Stomach (tissue), 8 donors: ENCODE measurements at regions not wholly inside any gene's neighbourhood (a gene's known extent, or its start where the extent isn't known, plus 50 kb on each side); places are given as distances from the start of the nearest gene placed in this dataset.

Source experiments
- DNase-seq, 2 donors: peaks; one replicate each; pipeline versions ENCODE4 v3.0.0 to v3.0.0-alpha.2; 2013 to 2019
- H3K27ac ChIP-seq, 5 donors: fragments of 200-600 bp in 4 of 5; sonication (generic) in 4 of 5; one replicate each; pipeline ENCODE4 v1.5.1; 2013 to 2019; ENCODE audit warnings: mild to moderate bottlenecking in 1 of 5, moderate library complexity in 1 of 5
- H3K27me3 ChIP-seq, 3 donors: fragments of 200-600 bp; sonication (generic); one replicate each; pipeline ENCODE4 v1.5.1; 2017 to 2019; ENCODE audit warnings: mixed run types in 1 of 3
- H3K36me3 ChIP-seq, 4 donors: fragments of 200-600 bp; sonication (generic); 1 replicate in 3 of 4; 2 replicates in 1 of 4; pipeline ENCODE4 v1.5.1; 2016 to 2019
- H3K4me1 ChIP-seq, 4 donors: fragments of 200-600 bp; sonication (generic); one replicate each; pipeline ENCODE4 v1.5.1; 2016 to 2019
- H3K4me3 ChIP-seq, 4 donors: fragments of 200-600 bp; sonication (generic) in 3 of 4; one replicate each; pipeline ENCODE4 v1.5.1; 2016 to 2019; ENCODE audit warnings: mild to moderate bottlenecking in 1 of 4
- H3K9me3 ChIP-seq, 4 donors: fragments of 200-600 bp; sonication (generic); one replicate each; pipeline ENCODE4 v1.5.1; 2016 to 2019
- EP300 ChIP-seq: sonication (generic); formaldehyde crosslinking; IDR thresholded peaks from one replicate; pipeline ENCODE4 v1.6.1; 2017; ENCODE audit warnings: antibody characterized with exemption
- POLR2A ChIP-seq, 4 donors: fragments of 450-650 bp; IDR thresholded peaks; one replicate each; pipeline ENCODE4 v1.6.1; 2016; ENCODE audit warnings: antibody characterized with exemption in 4 of 4, control low read depth in 2 of 4, mild to moderate bottlenecking in 1 of 4, moderate library complexity in 1 of 4
- POLR2AphosphoS5 ChIP-seq, 3 donors: sonication (generic); formaldehyde crosslinking; IDR thresholded peaks; one replicate each; pipeline ENCODE4 v1.6.1; 2016; ENCODE audit warnings: antibody characterized with exemption in 3 of 3
- WGBS, 5 donors: extraction: QIAGEN DNeasy Blood & Tissue Kit in 3 of 5; methylation state at CpG; one replicate each; pipeline versions ENCODE4 v1.1.5 to v1.1.7; 2013 to 2018; 5-methylcytosine and 5-hydroxymethylcytosine counted together
- intact Hi-C: fragments of 100-400 bp; cut with DNase I; formaldehyde crosslinking; loops from one replicate; pipeline ENCODE4 v1.15.1; 2023; ENCODE audit warnings: low total_unique reads
- TF ChIP-seq, protein P1 (sequence below), 7 experiments: fragments of 450-650 bp in 4 of 7; fragments of 200-600 bp in 3 of 7; sonication (generic) in 3 of 7; IDR thresholded peaks; one replicate each; pipeline ENCODE4 v1.5.1; 2016 to 2019; ENCODE audit warnings: antibody characterized with exemption in 7 of 7, control low read depth in 2 of 7, mild to moderate bottlenecking in 1 of 7
- donor health status: healthy with polysubstance abuse.
- donor health status: Bipolar disorder and iron deficiency.
- donor health status: healthy.

DNA sequence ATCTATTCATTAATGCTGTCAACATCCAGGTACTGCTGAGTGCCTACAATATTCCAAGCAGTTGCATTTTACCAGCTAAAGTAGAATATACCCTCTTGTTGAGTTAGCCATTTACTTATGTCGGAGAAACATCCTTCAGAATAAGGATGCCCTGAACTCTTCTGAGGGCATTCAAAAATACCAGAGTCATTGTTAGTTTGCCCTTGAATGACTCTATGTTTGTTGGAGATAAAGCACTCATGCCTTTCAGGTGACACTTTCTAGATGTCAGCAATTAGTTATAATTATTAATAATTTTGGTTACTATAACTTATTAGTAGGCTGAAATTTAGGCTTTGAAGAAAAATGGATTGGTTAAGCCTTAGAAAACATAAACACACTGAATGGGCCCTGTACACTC, 286.2 kb upstream of the STXBP5 start:
- Histone ChIP-seq H3K27ac (no peak overlapping the region), H3K9me3 (no peaks in the 10 kb centered on the region), H3K36me3 (no peaks in the 10 kb centered on the region), H3K4me3 (no peak overlapping the region), H3K4me1 (peaks cover 6 to 30% (median 15%) of the 10 kb centered on the region in 4 donors), H3K27me3 (no peaks in the 10 kb centered on the region)
- 83 to 100% (median 86%) methylated on average over 1 of the region's 1 CpG for WGBS, 5 donors
- DNase-seq, result no peak
- intact Hi-C loops, result no loop called here
- TF ChIP-seq, protein P1, sequence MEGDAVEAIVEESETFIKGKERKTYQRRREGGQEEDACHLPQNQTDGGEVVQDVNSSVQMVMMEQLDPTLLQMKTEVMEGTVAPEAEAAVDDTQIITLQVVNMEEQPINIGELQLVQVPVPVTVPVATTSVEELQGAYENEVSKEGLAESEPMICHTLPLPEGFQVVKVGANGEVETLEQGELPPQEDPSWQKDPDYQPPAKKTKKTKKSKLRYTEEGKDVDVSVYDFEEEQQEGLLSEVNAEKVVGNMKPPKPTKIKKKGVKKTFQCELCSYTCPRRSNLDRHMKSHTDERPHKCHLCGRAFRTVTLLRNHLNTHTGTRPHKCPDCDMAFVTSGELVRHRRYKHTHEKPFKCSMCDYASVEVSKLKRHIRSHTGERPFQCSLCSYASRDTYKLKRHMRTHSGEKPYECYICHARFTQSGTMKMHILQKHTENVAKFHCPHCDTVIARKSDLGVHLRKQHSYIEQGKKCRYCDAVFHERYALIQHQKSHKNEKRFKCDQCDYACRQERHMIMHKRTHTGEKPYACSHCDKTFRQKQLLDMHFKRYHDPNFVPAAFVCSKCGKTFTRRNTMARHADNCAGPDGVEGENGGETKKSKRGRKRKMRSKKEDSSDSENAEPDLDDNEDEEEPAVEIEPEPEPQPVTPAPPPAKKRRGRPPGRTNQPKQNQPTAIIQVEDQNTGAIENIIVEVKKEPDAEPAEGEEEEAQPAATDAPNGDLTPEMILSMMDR (IDR thresholded peaks at IDR 0.05), result no peak

DNA sequence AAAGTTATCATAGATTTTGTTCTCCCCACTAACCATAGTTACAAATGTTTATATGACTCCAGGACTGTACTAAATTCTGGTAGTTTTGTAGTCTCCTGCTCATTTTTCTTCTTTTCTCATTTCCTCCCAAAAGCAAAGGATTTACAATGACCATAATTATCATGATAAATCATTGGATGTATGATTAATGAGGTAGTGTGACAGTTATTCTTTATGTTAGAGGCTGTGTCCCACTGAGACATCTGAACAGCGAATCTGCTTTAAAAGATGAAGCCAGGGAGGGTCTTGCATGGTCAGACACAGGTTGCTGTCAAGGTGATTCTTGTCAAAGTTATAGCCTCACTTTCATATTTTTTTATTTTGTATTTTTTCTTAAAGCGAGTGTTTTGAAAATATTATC, 285.2 kb upstream of the STXBP5 start:
- intact Hi-C loops, result no loop called here
- H3K9me3 ChIP-seq, result no peaks in the 10 kb centered on the region

DNA sequence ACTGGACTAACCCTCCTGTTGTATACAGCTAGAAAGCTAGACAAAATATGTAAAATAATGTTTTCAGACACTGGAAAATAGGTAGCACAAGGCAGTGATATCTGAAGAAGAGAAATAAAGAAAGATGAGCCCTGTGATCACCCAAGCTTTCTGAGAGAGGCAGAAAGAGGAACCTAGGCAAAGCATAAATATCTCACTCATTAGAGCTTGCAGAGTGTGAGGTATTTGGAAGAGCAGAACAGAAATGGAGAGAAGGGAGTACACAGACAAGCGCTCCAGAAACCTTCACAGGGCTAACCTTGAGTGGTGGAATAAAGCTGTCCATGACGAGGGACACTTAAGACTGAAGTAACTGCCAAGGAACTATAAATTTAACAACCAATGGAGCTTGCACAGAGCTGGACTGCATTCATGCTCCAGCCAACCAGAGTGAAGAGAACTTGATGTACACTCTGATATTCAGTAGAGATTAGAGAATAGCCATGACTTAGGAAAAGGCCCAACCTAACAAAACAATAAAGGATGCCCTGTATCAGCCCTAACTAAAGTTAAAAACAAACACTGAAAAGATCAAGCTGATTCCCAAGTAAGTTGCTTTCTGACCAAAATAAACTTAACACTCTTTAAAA, 280.9 kb upstream of the STXBP5 start:
- 86 to 93% (median 91%) methylated on average over 2 of the region's 2 CpGs for WGBS, 5 donors

More for the DNA sequence above, 285.2 kb upstream of the STXBP5 start:
- 88 to 98% (median 94%) methylated on average over 2 of the region's 2 CpGs for WGBS, 5 donors
- Histone ChIP-seq H3K4me1 (peaks cover 2 to 20% (median 10%) of the 10 kb centered on the region in 4 donors), H3K4me3 (no peak overlapping the region), H3K27ac (no peak overlapping the region), H3K36me3 (no peaks in the 10 kb centered on the region), H3K27me3 (no peaks in the 10 kb centered on the region)
- TF ChIP-seq POLR2A (IDR thresholded peaks at IDR 0.05) (no peak), EP300 (no peak), POLR2AphosphoS5 (IDR thresholded peaks at IDR 0.05) (no peak)
- TF ChIP-seq, protein P1 (IDR thresholded peaks at IDR 0.05), result no peak
- DNase-seq, result no peak

DNA sequence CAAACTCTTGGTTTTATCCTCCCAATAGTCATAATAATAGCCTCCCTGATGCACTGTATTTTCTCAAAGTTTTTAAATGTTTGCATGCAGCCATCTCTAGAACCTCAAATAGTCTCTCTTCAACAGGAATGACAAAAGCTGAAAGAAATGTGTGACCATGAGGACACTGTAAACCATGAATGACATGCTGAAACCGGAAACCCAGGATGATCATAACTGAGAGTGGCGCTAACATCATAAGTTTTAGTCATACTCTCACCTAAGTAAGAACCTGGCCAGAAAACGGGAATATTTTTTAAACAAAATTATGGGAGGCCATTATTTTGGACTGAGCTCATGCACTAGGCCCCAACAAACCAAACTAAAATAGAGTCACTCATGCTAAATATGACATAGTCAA, 278.4 kb upstream of the STXBP5 start:
- intact Hi-C loops, result no loop called here
- Histone ChIP-seq H3K9me3 (no peaks in the 10 kb centered on the region), H3K4me1 (no peaks in the 10 kb centered on the region), H3K4me3 (no peak overlapping the region), H3K27ac (no peak overlapping the region), H3K27me3 (no peaks in the 10 kb centered on the region), H3K36me3 (no peaks in the 10 kb centered on the region)
- no peak for TF ChIP-seq POLR2AphosphoS5 (IDR thresholded peaks at IDR 0.05)
- TF ChIP-seq EP300, result no peak
- no peak for TF ChIP-seq POLR2A (IDR thresholded peaks at IDR 0.05)
- TF ChIP-seq, protein P1 (IDR thresholded peaks at IDR 0.05), result no peak
- 86 to 91% (median 88%) methylated on average over 3 of the region's 3 CpGs for WGBS, 5 donors
- DNase-seq, result no peak

More for the DNA sequence above, 280.9 kb upstream of the STXBP5 start:
- H3K27me3 ChIP-seq, result no peaks in the 10 kb centered on the region
- H3K4me3 ChIP-seq, result no peak overlapping the region
- TF ChIP-seq, protein P1 (IDR thresholded peaks at IDR 0.05), result no peak
- no peak for TF ChIP-seq POLR2A (IDR thresholded peaks at IDR 0.05)
- no peak for TF ChIP-seq EP300
- no peak for TF ChIP-seq POLR2AphosphoS5 (IDR thresholded peaks at IDR 0.05)
- no peak overlapping the region for H3K27ac ChIP-seq
- no peaks in the 10 kb centered on the region for H3K9me3 ChIP-seq
- intact Hi-C loops, result no loop called here
- no peaks in the 10 kb centered on the region for H3K36me3 ChIP-seq
- no peaks in the 10 kb centered on the region for H3K4me1 ChIP-seq
- no peak for DNase-seq
